Gastrocnemius medialis (tissue), 4 donors: ENCODE measurements at regions not wholly inside any gene's neighbourhood (a gene's known extent, or its start where the extent isn't known, plus 50 kb on each side); places are given as distances from the start of the nearest gene placed in this dataset.

ENCODE experiments used
- ATAC-seq, 2 donors: fragments of 150-250 bp; one replicate each; pipeline ENCODE4 v1.9.1; 2016
- DNase-seq, 2 donors: peaks; one replicate each; pipeline ENCODE4 v3.0.0-alpha.2; 2019
- H3K27ac ChIP-seq, 4 donors: fragments of 200-600 bp; sonication (generic); 1 replicate in 1 of 4; 2 replicates in 3 of 4; pipeline ENCODE4 v1.5.1; 2016 to 2018; ENCODE audit warnings: mild to moderate bottlenecking in 2 of 4, moderate library complexity in 1 of 4
- H3K27me3 ChIP-seq, 3 donors: fragments of 200-600 bp; sonication (generic) in 2 of 3; 1 replicate in 1 of 3; 2 replicates in 2 of 3; pipeline versions ENCODE4 v1.5.1 to v1.6.0; 2016 to 2019; ENCODE audit warnings: mild to moderate bottlenecking in 1 of 3, moderate library complexity in 1 of 3
- H3K36me3 ChIP-seq, 2 donors: fragments of 200-600 bp; sonication (generic) in 1 of 2; one replicate each; pipeline ENCODE4 v1.5.1; 2017 to 2018
- H3K4me1 ChIP-seq, 2 donors: fragments of 200-600 bp; sonication (generic) in 1 of 2; one replicate each; pipeline ENCODE4 v1.5.1; 2016 to 2017; ENCODE audit warnings: mild to moderate bottlenecking in 2 of 2
- H3K4me3 ChIP-seq, 4 donors: fragments of 200-600 bp; sonication (generic) in 3 of 4; 1 replicate in 1 of 4; 2 replicates in 3 of 4; pipeline ENCODE4 v1.5.1; 2016 to 2019; ENCODE audit warnings: mild to moderate bottlenecking in 2 of 4
- H3K9me3 ChIP-seq, 3 donors: fragments of 200-600 bp; sonication (generic) in 2 of 3; 1 replicate in 1 of 3; 2 replicates in 2 of 3; pipeline ENCODE4 v1.5.1; 2016 to 2019
- CTCF ChIP-seq, 5 experiments: fragments of 450-650 bp in 3 of 5; fragments of 200-600 bp in 2 of 5; sonication (generic) in 2 of 5; IDR thresholded peaks in 4 of 5; conservative IDR thresholded peaks in 1 of 5; 1 replicate in 4 of 5; 2 replicates in 1 of 5; pipeline ENCODE4 v1.5.1; 2016 to 2019; ENCODE audit warnings: antibody characterized with exemption in 5 of 5, mild to moderate bottlenecking in 3 of 5, moderate library complexity in 3 of 5
- POLR2A ChIP-seq, 2 donors: fragments of 450-650 bp; IDR thresholded peaks; one replicate each; pipeline ENCODE4 v1.6.1; 2017; ENCODE audit warnings: antibody characterized with exemption in 2 of 2, mild to moderate bottlenecking in 2 of 2, moderate library complexity in 2 of 2
- in situ Hi-C, 4 donors: fragments of 200-750 bp; cut with MboI; loops; one replicate each; pipeline versions ENCODE4 v1.15.0 to v1.8.0; 2017; ENCODE audit warnings: low sequenced_read_pairs in 4 of 4
- intact Hi-C: fragments of 100-400 bp; cut with DNase I; formaldehyde crosslinking; loops from one replicate; pipeline ENCODE4 v1.15.1; 2023; ENCODE audit warnings: low total_unique reads

- peaks cover 0 to 8% of the 10 kb centered on the region in 2 donors for H3K4me1 ChIP-seq
- no peak for TF ChIP-seq CTCF (IDR thresholded peaks at IDR 0.05 in 4 of 5, conservative IDR thresholded peaks at IDR 0.05 in 1 of 5)
- TF ChIP-seq POLR2A (IDR thresholded peaks at IDR 0.05): no peak
- H3K36me3 ChIP-seq: no peaks in the 10 kb centered on the region
- intact Hi-C loops: no loop called here
- DNase-seq (no peak), ATAC-seq (no peak)
- in situ Hi-C loops: no loop called here
- no peak overlapping the region for H3K27ac ChIP-seq
- H3K27me3 ChIP-seq: no peaks in the 10 kb centered on the region
- H3K4me3 ChIP-seq: no peak overlapping the region
- H3K9me3 ChIP-seq: no peaks in the 10 kb centered on the region
Observed at GRCh38 chr4:104763554-104764222, 269.0 kb upstream of the CXXC4 start.

- Histone ChIP-seq H3K27me3 (no peaks in the 10 kb centered on the region), H3K9me3 (no peaks in the 10 kb centered on the region), H3K4me1 (peaks cover 0 to 8% of the 10 kb centered on the region in 2 donors), H3K4me3 (no peak overlapping the region), H3K27ac (no peak overlapping the region), H3K36me3 (no peaks in the 10 kb centered on the region)
- in situ Hi-C loops (no loop called here), intact Hi-C loops (no loop called here)
- TF ChIP-seq CTCF (IDR thresholded peaks at IDR 0.05 in 4 of 5, conservative IDR thresholded peaks at IDR 0.05 in 1 of 5): no peak
- no peak for TF ChIP-seq POLR2A (IDR thresholded peaks at IDR 0.05)
- DNase-seq (no peak), ATAC-seq (no peak)
Observed at GRCh38 chr4:104766676-104767075, 272.0 kb upstream of the CXXC4 start.

- H3K36me3 ChIP-seq: no peaks in the 10 kb centered on the region
- in situ Hi-C loops: no loop called here
- H3K27ac ChIP-seq: no peak overlapping the region
- TF ChIP-seq CTCF (IDR thresholded peaks at IDR 0.05 in 4 of 5, conservative IDR thresholded peaks at IDR 0.05 in 1 of 5): no peak
- intact Hi-C loops: no loop called here
- no peaks in the 10 kb centered on the region for H3K27me3 ChIP-seq
- ATAC-seq (no peak), DNase-seq (no peak)
- H3K4me3 ChIP-seq: no peak overlapping the region
- no peaks in the 10 kb centered on the region for H3K9me3 ChIP-seq
- peaks cover 0 to 6% of the 10 kb centered on the region in 2 donors for H3K4me1 ChIP-seq
Observed at GRCh38 chr4:104772849-104773248, 278.2 kb upstream of the CXXC4 start.

- Histone ChIP-seq H3K27me3 (no peaks in the 10 kb centered on the region), H3K27ac (no peak overlapping the region), H3K36me3 (no peaks in the 10 kb centered on the region), H3K9me3 (no peaks in the 10 kb centered on the region), H3K4me1 (no peaks in the 10 kb centered on the region), H3K4me3 (no peak overlapping the region)
- intact Hi-C loops: no loop called here
- DNase-seq (no peak), ATAC-seq (no peak)
- in situ Hi-C loops: no loop called here
- no peak for TF ChIP-seq POLR2A (IDR thresholded peaks at IDR 0.05)
- TF ChIP-seq CTCF (IDR thresholded peaks at IDR 0.05 in 4 of 5, conservative IDR thresholded peaks at IDR 0.05 in 1 of 5): no peak
Observed at GRCh38 chr4:104795264-104795939, 300.7 kb upstream of the CXXC4 start.
